DOHH2 (cell line): ENCODE measurements at regions not wholly inside any gene's neighbourhood (a gene's known extent, or its start where the extent isn't known, plus 50 kb on each side); places are given as distances from the start of the nearest gene placed in this dataset.

Source experiments
- CTCF ChIP-seq: fragments of 200-600 bp; sonication (generic); IDR thresholded peaks from one replicate; pipeline ENCODE4 v1.5.1; 2014; ENCODE audit warnings: antibody characterized with exemption, mild to moderate bottlenecking, low read depth, low read length; ENCODE audit not compliant: poor library complexity, severe bottlenecking
- EZH2phosphoT487 ChIP-seq: fragments of 200-600 bp; sonication (generic); IDR thresholded peaks from 2 replicates; pipeline ENCODE4 v1.6.1; 2017; ENCODE audit warnings: borderline replicate concordance, mild to moderate bottlenecking, antibody characterized with exemption, low read length, moderate library complexity, mixed read lengths

DNA sequence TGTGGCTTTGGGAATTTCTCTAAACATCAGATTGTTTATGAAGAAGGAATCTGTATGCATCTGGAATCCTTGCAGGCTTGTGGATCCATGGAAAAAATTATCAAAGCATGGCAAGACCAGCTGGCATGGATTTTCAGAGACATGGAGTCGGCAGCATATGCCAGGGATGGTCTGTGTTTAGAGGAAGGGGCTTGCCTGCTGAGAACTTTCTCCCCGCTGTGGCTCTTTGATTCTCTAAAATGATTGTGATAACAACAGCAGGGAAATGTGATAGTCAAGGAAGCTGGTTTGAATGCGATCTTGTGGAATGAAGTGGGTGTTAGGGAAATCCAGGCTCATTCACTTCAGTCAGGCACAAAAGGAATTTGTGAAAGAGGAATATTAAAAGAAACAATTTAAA, 245.7 kb upstream of the THRB start:
- TF ChIP-seq CTCF (no peak), EZH2phosphoT487 (no peak)
